HG03066 (cell line): ENCODE measurements at regions not wholly inside any gene's neighbourhood (a gene's known extent, or its start where the extent isn't known, plus 50 kb on each side); places are given as distances from the start of the nearest gene placed in this dataset.
"Not testable (repeated sequence)": the region's sequence is repeated elsewhere in the genome, so short reads cannot be mapped to it uniquely, and the experiment has no call there.

Experiments
- ATAC-seq: cut with Tn5 transposase; IDR thresholded peaks from one replicate; pipeline ENCODE4 v1.9.1; 2021; ENCODE audit warnings: low read depth; ENCODE audit not compliant: unreplicated experiment

DNA sequence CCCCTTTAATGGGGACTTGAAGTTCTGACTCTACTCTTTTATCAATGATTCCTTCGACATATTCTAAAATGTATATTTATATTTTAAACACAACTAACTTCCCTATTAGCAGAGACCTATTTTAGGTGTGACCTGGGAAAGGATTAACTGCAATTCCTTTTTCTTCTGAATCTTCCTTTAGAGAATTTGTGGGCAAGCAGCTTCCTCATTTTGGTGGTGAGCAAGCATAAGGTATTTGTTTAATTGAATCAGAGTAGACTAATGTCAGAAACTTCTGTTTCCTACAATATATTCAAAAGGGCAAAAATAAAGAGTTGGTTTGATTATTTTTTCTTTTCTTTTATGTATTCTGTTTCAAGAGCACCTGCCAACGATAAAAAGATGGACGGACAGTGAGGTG lies 237.0 kb downstream of the IKZF2 start:
- ATAC-seq: no peak

DNA sequence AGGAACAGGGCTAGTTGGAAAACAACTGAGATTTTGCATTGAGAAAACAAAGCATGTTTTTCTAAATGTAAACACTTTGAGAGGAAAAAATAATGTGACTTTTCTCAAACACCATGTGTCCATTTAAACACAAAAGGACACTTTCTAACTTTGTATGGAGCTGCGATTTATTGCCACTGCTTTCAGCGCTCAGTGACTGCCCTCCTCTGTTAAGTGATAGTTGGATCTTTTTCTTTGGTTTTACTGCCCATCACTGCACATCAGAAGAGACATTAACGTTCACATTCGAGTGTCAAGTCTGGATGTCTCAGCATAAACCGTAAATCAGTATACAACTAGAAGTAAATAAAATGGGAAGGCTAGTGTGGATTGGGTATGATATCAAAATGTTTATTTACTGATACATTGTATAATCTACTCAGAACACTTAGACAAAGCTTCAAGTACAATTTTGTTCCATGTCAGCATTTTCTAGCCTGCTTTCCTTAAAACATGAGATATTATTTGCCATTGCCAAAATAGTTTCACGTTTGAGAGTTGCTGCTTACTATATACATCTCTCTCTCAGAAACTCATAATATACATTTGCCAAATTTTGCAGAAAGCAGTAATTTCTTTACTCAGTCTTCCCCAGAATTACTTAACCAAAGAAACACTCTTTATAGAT lies 237.6 kb downstream of the IKZF2 start:
- no peak for ATAC-seq

DNA sequence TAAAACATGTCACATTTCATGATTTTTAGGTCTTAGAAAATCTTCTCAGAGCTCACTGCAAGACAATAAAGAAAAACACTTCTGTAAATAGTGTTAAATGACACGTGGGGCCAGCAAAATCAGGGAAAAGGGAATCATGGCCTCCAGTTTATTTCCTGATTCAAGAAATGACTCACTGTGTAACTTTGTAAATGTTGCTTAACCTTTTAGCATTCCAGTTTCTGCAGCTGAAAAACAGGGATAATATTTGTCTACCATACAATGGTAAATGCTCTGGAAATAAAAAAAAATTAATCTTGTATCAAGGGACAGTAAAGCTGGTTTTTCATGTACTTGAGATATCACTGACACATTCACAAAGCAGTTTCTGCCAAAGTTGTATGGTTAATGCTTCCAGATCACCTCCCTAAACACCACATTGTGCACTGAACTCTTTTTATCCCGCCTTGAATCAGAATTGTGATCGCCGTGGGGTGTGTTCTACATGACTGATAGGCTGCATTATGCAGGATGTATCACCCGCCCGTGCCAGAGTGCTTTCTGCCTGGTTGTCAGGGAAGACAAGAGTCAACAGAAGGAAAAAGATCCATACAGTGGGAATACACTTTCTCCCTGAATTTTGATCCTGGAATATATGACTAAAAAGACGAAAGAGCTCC lies 238.8 kb downstream of the IKZF2 start:
- ATAC-seq: no peak

DNA sequence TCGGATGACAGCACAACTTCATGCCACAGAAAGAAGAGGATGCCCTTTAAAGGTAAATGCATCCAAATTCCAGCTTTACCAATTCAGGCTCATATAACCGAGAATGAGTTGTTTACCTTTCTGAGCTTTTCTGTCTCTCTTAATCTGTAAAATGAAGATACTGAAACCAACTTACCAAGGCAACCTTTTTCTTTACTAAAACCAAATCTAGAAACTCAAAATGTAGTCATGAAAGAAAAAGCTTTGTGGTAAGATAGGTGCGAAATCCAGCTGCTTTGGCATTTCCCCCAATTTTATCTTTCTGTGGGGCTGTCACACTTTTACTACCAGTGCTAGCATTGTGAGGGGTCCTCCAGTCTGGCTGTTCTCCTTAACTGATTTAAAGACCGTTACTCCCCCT lies 240.4 kb downstream of the IKZF2 start:
- no peak for ATAC-seq

DNA sequence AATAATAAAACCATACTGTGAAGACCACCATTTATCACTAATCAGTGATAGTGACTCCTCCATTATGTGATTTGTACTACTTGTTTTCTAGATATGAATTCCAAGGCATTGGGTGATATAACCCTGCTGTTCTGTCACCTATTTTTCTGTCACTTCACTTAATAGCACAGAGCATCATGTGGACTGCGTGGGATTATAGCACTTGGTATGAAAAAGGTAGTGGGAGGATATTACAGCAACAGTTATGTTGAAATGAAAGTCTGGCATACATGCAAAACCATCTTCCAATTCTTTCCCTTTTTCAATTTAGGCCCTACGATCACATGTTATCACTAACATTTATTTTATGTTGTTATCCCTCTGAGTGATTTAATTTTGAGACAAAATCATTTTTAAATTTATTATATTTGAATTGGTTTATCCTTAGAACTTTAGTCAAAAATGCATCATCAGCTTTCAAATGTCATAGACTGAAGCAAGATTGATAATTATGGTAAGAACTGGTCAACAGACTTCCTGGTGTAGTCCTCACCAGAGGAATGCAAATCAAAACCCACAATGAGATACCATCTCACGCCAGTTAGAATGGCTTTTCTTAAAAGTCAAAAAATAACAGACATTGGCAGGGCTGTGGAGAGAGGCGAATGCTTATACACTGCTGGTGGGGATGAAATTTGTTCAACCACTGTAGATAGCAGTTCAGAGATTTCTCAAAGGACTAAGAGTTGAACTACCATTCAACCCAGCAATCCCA lies 242.6 kb downstream of the IKZF2 start:
- ATAC-seq: no peak

DNA sequence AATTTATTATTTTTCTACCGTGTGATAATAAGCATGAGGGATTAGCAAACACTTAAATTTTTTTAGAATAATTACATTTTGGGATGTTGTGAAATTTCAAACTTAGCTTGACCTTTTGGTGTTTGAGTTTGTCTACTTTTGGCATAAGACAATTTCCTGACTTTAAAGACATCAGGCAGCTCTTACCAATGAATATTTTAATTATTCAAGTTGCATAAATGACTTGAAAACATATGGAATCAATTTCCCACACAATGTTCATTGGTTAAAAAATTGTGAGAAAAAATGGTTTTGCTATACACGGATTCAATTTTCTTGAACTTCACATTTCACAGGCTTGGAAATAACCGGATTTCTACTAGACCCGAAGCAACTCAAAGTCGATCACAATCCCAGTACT lies 243.4 kb downstream of the IKZF2 start:
- ATAC-seq: no peak

DNA sequence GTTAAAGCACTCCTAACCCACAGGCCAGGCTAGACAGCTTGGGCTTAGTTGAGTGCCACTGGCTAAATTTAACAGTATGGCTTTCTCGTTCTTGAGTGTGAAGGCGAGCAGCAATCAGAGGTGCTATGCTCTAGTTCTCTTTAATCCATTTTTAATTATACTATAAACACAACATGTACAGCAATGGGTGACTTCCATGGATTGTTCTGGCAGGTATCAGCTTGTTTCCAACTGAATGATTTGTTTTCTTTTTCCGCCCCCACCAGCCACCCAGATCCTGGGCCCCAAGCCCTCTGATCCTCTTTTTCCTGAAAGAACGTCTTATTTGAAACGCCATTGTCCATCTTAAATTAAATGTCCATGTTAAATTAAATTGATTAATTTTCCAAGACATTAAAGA lies 244.8 kb downstream of the IKZF2 start:
- no peak for ATAC-seq

DNA sequence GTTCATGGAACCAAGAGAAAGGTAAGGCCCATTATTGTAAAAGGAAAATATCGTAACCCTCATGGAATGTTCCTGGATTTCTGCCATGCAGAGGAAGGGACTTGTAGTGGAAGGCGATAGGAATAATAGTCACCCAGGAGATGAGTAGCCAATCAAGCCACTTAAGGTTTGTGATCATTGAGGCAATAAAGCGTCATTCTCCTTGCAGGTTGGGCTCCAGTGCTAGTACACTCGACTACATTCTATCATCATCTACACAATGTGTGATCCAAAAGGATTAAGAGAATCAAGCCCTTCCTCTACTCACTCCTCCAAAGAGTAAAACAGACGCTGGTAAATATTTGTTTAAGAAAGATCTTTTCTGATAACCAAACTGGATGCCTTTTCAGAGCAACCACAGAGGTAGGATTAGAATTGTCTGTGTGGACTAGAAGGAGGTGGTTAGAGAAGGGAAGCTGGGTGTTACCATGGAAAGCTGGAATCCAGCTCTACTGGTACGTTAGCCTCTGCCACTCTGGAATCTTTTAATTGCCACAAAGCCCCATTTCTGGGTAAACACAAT lies 245.7 kb downstream of the IKZF2 start:
- no peak for ATAC-seq

DNA sequence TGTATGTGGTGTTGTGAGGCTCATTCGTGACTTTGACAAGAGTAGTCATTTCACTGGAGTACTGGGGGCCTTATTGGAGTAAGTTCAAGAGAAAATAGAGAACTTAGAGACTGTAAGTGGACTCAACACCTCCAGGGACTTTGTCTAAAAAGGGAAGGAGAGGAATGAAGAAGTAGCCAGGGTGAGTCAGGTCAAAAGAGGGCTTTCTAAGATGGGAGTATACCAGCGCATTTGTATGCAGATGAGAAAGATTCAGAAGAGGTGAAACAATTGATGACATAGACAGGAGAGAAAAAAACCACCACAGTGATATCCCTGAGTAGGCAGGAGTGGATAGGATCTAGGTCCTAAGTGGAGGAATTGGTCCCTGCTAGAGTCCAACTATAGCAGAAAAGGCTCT lies 246.8 kb downstream of the IKZF2 start:
- ATAC-seq: no peak

DNA sequence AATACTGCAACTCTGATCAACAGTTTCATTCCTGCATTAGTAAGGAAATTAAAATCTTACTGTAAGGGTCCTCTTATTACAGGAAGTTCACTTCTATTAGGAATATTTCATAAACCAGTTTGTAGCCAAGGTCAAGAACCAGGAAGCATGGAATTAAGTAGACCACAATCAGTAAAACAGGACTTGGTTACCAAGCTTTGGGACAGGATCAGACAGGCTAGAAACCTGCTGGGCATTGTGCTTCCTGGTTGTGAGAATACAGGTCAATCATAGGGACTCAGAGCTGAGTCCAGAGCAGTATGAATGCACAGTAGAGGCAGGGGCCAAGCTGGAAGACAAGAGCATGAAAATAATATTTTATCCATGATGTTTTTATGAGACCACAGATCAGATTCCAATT lies 248.0 kb downstream of the IKZF2 start:
- no peak for ATAC-seq

DNA sequence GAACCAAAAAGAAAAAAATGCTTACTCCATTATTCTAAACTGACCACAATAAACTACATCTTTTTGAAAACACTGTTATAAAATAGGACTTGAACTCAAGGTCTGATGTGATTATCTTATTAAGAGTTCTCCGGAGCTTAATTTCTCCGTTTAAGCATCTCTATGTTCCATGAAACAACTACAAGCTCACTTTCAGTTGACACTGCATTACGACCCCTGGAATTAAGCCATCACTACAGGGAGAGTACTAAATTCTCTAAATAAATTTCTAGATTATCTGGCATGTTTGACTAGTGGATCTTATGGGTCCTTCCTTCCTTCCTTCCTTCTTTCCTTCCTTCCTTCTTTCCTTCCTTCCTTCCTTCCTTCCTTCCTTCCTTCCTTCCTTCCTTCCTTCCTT lies 249.0 kb downstream of the IKZF2 start:
- ATAC-seq: no peak

DNA sequence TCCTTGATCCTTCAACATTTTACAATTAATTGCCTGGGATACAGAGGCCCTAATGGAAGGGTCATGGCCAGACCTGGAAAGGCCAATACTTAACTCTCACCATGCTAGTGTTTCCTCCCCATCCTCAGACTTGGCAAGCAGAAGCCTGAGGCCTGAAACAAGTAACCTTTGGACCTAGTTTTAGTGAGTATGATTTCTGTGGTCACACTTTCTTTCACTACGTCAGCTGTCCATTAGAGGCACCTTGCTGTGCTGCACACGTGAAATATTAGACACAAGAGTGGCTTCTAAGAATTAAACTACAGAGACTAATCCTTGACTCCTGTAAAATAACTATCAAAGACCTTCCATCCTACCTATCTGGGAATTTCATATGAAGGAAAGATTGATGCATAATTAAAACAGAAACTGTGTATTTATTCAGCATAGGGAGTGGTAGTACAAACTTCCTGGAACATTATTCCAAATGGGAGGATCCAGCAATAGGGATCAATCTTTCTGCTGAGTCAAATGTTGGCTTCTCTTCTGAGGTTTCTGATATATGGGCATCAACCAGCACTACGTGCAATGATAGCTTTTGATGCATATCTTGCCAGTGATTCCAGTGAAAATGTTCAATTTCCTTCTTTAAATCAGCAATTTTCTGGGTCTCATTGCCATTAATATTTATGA lies 249.7 kb downstream of the IKZF2 start:
- ATAC-seq: no peak

DNA sequence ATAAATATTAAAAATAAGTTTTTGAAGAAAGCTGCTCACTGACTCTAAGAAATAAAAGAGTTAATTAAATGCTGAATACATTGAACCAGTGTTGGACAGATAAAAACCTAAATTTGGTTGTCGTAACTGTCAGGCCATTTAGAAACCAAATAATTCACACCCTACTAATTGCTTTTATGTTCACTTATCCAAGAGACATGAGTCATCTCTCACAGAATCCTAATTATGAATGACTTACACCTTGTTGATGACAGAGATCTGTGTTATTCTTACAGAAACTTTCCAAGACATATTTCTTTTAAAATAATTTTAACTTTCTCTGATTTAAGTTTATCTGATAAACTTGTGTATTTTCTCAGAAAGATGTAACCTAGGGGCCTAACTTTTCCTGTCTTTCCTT lies 250.7 kb downstream of the IKZF2 start:
- ATAC-seq: no peak

DNA sequence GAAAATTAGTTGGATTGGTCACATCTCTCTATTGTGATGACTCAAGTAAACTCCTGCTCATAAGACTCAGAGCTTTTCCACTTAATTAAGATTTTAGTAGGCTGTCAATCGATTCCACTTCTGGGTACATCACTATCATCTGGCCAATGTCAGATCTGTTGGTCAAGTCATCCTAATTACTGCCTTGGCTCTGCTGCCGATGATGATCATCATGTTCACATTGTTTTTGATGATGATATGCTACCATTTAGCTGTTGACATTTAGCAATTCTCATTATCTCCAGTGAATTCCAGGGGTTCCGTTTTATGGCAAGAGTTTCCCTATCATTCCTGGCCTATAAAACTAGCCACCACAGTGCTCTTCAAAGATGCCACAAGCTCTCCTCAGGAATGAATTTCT lies 253.4 kb downstream of the IKZF2 start:
- ATAC-seq: no peak

DNA sequence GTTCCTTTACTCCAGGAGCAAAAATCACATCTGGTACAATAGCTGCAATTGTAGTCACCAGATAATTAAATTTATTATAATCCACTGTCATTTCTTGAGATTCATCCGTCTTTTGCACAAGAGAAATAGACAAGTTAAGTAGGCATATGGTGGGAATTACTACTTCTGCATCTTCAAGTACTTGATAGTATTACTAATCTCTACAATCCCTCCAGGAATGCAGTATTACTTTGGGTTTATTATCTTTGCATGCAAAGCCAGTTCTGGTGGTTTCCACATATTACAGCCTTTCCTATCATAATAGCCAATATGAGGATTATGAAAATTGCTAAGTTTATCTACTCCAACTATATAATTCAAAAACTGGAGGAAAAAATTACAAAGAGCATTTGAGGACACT lies 254.1 kb downstream of the IKZF2 start:
- no peak for ATAC-seq

DNA sequence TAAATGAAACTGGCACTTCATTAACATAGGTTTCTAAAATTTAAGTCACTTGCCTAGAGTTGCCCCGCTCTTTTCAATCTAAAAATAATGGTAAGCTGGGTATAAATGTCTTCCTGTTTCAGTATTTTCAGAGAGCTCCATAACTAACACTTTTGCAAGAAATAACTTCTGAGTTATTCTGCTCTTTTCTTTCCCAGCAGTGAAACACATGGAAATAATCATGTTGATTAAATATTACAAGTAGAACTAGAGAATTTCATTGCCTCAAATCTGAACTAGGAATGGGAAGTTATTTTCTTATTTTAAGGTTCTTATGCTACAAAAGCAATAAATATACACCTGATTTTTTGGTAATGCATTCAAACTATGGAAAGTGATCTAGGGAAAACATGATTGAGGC lies 257.4 kb downstream of the IKZF2 start:
- no peak for ATAC-seq

DNA sequence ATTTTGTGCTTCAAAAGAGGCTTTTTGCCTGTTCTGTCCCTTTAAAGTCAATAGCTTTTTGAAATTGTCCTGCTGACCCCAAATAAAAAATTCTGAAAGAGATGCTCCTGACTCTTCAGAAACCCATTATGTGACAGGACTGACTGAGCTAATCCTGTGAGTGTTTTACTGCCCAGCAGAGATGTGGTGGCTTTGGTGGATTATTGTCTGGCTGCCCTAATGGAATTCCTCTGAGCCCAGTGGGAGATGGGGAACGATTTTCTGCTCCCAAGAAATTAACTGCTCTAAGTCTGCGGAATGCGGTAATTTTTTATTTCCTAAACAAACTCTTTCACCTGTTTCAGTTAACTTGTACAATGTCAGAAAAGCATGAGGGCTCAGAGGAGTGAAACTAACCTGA lies 258.2 kb downstream of the IKZF2 start:
- ATAC-seq: no peak

DNA sequence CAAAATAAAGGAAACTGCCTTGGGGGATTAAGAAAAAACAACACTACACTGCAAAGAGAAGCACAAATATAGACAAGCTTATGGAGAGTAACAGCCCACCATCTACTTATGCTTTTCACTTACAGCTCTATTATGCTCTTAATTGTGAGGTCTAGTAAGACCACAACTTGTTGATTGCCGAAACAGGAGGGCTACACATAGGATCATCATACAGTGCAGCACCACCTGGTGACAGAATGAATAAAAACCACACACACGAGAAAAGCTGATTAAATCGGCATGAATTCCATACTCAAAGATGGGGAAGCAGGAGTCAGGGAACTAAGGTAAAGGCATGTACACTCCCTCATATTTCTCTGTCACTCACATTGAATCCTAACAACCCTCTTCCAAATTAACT lies 259.2 kb downstream of the IKZF2 start:
- ATAC-seq: peak; percentile 67

DNA sequence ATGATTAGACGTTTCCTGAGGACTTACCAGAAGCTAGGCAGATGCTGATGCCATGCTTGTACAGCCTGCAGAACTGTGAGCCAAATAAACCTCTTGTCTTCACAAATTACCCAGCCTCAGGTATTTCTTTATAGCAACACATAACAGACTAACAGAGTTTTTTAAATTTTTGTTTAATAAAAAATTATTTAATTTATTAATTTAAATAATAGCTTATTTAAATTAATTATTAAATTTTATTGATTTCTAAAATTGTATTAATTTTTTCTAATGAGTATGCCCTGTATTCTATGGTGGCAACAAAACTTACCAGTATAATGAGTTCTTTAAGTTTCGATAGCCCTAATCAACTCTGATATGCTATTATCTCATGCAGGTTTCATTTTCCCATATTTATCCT lies 259.8 kb downstream of the IKZF2 start:
- no peak for ATAC-seq

DNA sequence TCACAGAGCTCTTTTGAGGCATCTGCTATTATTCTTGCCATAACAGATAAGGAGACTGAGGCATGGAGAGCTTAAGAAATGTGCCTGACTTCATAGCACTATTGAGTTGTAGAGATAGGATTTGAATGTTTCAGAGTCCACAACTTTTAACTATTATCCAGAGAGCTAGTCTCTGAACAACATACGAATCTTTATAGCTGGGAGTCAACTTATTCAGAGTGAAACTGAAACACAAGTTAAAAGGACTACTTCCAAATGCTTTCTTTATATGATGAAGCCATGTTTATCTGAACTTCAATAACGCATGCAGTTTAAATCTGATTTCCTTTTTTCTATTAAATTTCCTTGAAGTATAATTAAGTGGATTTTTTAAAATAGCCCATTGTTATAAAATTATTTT lies 268.8 kb downstream of the IKZF2 start:
- no peak for ATAC-seq

DNA sequence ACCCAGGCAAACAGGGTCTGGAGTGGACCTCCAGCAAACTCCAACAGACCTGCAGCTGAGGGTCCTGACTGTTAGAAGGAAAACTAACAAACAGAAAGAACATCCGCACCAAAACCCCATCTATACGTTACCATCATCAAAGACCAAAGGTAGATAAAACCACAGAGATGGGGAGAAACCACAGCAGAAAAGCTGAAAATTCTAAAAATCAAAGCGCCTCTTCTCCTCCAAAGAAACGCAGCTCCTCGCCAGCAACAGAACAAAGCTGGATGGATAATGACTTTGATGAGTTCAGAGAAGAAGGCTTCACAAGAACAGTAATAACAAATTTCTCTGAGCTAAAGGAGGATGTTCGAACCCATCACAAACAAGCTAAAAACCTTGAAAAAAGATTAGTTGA lies 274.9 kb downstream of the IKZF2 start:
- ATAC-seq: not testable (repeated sequence)
